Gastrocnemius medialis (tissue), 4 donors: ENCODE measurements at regions not wholly inside any gene's neighbourhood (a gene's known extent, or its start where the extent isn't known, plus 50 kb on each side); places are given as distances from the start of the nearest gene placed in this dataset.

Source experiments
- ATAC-seq, 2 donors: fragments of 150-250 bp; one replicate each; pipeline ENCODE4 v1.9.1; 2016
- DNase-seq, 2 donors: peaks; one replicate each; pipeline ENCODE4 v3.0.0-alpha.2; 2019
- H3K27ac ChIP-seq, 4 donors: fragments of 200-600 bp; sonication (generic); 1 replicate in 1 of 4; 2 replicates in 3 of 4; pipeline ENCODE4 v1.5.1; 2016 to 2018; ENCODE audit warnings: mild to moderate bottlenecking in 2 of 4, moderate library complexity in 1 of 4
- H3K27me3 ChIP-seq, 3 donors: fragments of 200-600 bp; sonication (generic) in 2 of 3; 1 replicate in 1 of 3; 2 replicates in 2 of 3; pipeline versions ENCODE4 v1.5.1 to v1.6.0; 2016 to 2019; ENCODE audit warnings: mild to moderate bottlenecking in 1 of 3, moderate library complexity in 1 of 3
- H3K36me3 ChIP-seq, 2 donors: fragments of 200-600 bp; sonication (generic) in 1 of 2; one replicate each; pipeline ENCODE4 v1.5.1; 2017 to 2018
- H3K4me1 ChIP-seq, 2 donors: fragments of 200-600 bp; sonication (generic) in 1 of 2; one replicate each; pipeline ENCODE4 v1.5.1; 2016 to 2017; ENCODE audit warnings: mild to moderate bottlenecking in 2 of 2
- H3K4me3 ChIP-seq, 4 donors: fragments of 200-600 bp; sonication (generic) in 3 of 4; 1 replicate in 1 of 4; 2 replicates in 3 of 4; pipeline ENCODE4 v1.5.1; 2016 to 2019; ENCODE audit warnings: mild to moderate bottlenecking in 2 of 4
- H3K9me3 ChIP-seq, 3 donors: fragments of 200-600 bp; sonication (generic) in 2 of 3; 1 replicate in 1 of 3; 2 replicates in 2 of 3; pipeline ENCODE4 v1.5.1; 2016 to 2019
- POLR2A ChIP-seq, 2 donors: fragments of 450-650 bp; IDR thresholded peaks; one replicate each; pipeline ENCODE4 v1.6.1; 2017; ENCODE audit warnings: antibody characterized with exemption in 2 of 2, mild to moderate bottlenecking in 2 of 2, moderate library complexity in 2 of 2
- in situ Hi-C, 4 donors: fragments of 200-750 bp; cut with MboI; loops; one replicate each; pipeline versions ENCODE4 v1.15.0 to v1.8.0; 2017; ENCODE audit warnings: low sequenced_read_pairs in 4 of 4
- intact Hi-C: fragments of 100-400 bp; cut with DNase I; formaldehyde crosslinking; loops from one replicate; pipeline ENCODE4 v1.15.1; 2023; ENCODE audit warnings: low total_unique reads
- TF ChIP-seq, protein P1 (sequence below), 5 experiments: fragments of 450-650 bp in 3 of 5; fragments of 200-600 bp in 2 of 5; sonication (generic) in 2 of 5; IDR thresholded peaks in 4 of 5; conservative IDR thresholded peaks in 1 of 5; 1 replicate in 4 of 5; 2 replicates in 1 of 5; pipeline ENCODE4 v1.5.1; 2016 to 2019; ENCODE audit warnings: antibody characterized with exemption in 5 of 5, mild to moderate bottlenecking in 3 of 5, moderate library complexity in 3 of 5

DNA sequence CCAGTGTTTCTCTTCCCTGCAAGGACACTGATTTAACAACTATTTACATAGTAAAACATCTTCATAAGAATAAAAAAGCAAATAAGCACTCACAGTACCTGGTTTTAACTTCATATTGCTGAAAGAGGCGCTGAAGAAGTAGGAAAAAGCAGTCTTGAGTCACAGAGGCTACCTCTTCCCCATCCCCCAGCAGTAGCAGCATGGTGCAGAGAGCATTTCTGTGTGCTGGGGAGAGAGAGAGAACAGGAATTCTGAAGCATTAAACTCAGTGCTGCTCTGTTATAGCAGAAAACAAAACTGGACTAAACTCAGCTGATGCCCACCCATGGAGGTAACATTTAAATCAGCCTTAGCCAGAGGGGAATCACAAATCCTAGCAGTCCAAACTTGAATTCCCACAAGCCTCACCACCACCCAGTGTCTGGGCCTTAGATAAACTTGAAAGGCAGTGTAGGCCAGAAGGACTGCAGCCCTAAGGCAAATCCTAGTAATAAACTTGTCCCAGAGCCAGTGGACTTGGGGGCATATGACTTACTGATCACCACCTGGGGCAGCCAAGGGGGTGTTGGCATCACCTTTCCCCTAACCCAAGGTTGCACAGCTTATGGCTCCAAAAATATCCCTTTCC lies 321.8 kb upstream of the CWC22 start:
- intact Hi-C loops (no loop called here), in situ Hi-C loops (no loop called here)
- no peaks in the 10 kb centered on the region for H3K4me1 ChIP-seq
- ATAC-seq = no peak
- H3K9me3 ChIP-seq = no peaks in the 10 kb centered on the region
- no peaks in the 10 kb centered on the region for H3K36me3 ChIP-seq
- no peak for DNase-seq
- no peak overlapping the region for H3K27ac ChIP-seq
- H3K27me3 ChIP-seq = no peaks in the 10 kb centered on the region
- no peak for TF ChIP-seq POLR2A (IDR thresholded peaks at IDR 0.05)
- TF ChIP-seq, protein P1, sequence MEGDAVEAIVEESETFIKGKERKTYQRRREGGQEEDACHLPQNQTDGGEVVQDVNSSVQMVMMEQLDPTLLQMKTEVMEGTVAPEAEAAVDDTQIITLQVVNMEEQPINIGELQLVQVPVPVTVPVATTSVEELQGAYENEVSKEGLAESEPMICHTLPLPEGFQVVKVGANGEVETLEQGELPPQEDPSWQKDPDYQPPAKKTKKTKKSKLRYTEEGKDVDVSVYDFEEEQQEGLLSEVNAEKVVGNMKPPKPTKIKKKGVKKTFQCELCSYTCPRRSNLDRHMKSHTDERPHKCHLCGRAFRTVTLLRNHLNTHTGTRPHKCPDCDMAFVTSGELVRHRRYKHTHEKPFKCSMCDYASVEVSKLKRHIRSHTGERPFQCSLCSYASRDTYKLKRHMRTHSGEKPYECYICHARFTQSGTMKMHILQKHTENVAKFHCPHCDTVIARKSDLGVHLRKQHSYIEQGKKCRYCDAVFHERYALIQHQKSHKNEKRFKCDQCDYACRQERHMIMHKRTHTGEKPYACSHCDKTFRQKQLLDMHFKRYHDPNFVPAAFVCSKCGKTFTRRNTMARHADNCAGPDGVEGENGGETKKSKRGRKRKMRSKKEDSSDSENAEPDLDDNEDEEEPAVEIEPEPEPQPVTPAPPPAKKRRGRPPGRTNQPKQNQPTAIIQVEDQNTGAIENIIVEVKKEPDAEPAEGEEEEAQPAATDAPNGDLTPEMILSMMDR (IDR thresholded peaks at IDR 0.05 in 4 of 5, conservative IDR thresholded peaks at IDR 0.05 in 1 of 5) = no peak
- H3K4me3 ChIP-seq = no peak overlapping the region

DNA sequence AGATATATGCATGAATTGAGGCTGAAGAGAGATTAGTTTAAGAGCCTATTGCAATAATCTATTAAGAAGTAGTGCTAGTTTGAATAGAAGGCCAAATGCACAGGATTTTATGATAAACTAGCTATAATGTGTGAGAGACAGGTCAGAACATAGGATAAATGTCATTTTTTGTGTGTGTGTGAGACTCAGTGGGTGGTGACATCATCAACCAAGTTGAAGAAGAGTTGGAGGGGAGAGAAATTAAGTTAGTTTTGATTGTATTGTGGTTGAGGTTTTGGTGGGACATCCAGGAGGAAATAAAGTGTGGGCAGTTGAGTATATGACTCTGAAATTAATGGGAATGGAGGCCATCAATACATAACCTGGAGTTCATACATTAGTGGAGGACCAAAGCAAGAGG lies 320.1 kb upstream of the CWC22 start:
- TF ChIP-seq POLR2A (IDR thresholded peaks at IDR 0.05) = no peak
- TF ChIP-seq, protein P1 (IDR thresholded peaks at IDR 0.05 in 4 of 5, conservative IDR thresholded peaks at IDR 0.05 in 1 of 5) = no peak
- intact Hi-C loops = no loop called here
- H3K27ac ChIP-seq = no peak overlapping the region
- DNase-seq (no peak), ATAC-seq (no peak)
- no peaks in the 10 kb centered on the region for H3K9me3 ChIP-seq
- no peaks in the 10 kb centered on the region for H3K27me3 ChIP-seq
- H3K36me3 ChIP-seq = no peaks in the 10 kb centered on the region
- H3K4me3 ChIP-seq = no peak overlapping the region
- no peaks in the 10 kb centered on the region for H3K4me1 ChIP-seq
- in situ Hi-C loops = no loop called here

DNA sequence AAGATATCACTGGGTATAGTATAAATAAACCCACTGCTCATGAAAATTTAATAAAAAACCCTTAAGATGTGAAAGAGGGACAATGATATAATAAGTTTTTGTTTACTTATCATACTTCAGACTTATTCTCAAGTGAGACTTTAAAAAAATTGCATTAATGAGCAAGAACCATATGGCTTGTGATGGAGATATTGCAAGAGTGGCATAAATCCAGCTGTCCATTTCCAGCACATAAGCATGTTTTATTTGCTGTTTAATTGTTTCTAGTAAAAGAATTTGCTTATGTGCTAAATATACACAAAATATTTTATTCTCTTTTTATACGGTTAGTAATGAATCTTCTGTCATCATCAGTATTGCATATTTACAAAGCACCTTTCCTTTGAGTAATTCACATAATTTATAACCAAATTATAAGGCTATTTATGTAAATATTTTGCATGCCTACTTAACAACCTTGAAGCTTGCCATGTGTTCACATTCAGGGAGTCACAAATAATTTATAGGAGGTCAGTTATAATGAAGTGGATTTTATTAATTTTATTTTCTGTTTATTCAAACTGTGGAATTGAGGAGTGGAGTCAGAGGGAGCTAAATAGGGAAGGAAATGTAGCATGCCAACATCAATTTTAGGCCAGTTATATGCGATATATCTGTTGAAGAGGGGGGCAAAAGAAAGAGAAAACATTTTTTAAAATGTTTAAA lies 318.5 kb upstream of the CWC22 start:
- no peaks in the 10 kb centered on the region for H3K9me3 ChIP-seq
- no peaks in the 10 kb centered on the region for H3K27me3 ChIP-seq
- ATAC-seq = no peak
- no peaks in the 10 kb centered on the region for H3K36me3 ChIP-seq
- DNase-seq = no peak
- no peak overlapping the region for H3K4me3 ChIP-seq
- intact Hi-C loops = no loop called here
- no peak for TF ChIP-seq POLR2A (IDR thresholded peaks at IDR 0.05)
- no peak overlapping the region for H3K27ac ChIP-seq
- in situ Hi-C loops = no loop called here
- H3K4me1 ChIP-seq = no peaks in the 10 kb centered on the region

DNA sequence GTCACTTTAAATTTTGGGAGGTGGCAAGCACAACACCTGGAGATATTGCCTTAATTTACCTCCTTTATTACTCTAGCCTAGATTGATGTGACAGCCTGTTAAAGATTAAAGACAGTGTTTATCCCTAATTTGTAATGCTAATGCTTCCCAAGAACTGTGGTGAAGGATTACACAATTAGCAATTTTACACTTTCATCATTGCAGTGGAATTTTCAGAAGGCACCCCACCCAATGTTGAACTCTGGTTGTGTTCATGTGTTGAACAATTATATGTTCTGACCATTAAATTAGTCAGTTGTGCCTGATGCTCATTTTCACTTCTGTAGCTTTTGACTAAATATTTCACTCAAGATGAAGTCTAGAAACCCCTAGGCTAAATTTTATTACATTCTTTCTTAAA lies 317.1 kb upstream of the CWC22 start:
- H3K27me3 ChIP-seq = no peaks in the 10 kb centered on the region
- H3K9me3 ChIP-seq = no peaks in the 10 kb centered on the region
- TF ChIP-seq, protein P1 (IDR thresholded peaks at IDR 0.05 in 4 of 5, conservative IDR thresholded peaks at IDR 0.05 in 1 of 5) = no peak
- no peak for TF ChIP-seq POLR2A (IDR thresholded peaks at IDR 0.05)
- in situ Hi-C loops (no loop called here), intact Hi-C loops (no loop called here)
- no peak for DNase-seq
- no peak overlapping the region for H3K27ac ChIP-seq
- no peak for ATAC-seq
- H3K36me3 ChIP-seq = no peaks in the 10 kb centered on the region
- no peaks in the 10 kb centered on the region for H3K4me1 ChIP-seq
- H3K4me3 ChIP-seq = no peak overlapping the region

DNA sequence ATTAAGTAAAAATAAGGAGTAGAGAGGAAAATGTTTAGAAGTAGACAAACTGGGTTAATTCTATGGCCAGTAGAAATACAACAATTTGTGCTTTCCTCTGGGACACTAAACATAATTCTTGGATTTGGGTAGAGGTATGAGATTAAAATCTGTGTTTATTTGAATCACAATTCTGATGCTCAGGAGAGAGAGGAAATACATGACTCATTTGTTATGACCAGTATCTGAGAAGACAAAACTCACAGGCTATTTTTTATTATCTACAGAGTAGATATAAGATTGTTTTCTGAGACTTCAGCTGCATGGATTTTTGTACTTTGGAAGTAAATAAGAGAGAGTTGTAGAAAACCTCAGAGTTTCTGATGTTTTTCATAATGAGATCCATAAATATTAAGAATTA lies 315.7 kb upstream of the CWC22 start:
- TF ChIP-seq, protein P1 (IDR thresholded peaks at IDR 0.05 in 4 of 5, conservative IDR thresholded peaks at IDR 0.05 in 1 of 5) = no peak
- TF ChIP-seq POLR2A (IDR thresholded peaks at IDR 0.05) = no peak
- H3K27me3 ChIP-seq = no peaks in the 10 kb centered on the region
- DNase-seq = no peak
- H3K36me3 ChIP-seq = no peaks in the 10 kb centered on the region
- no peak for ATAC-seq
- H3K27ac ChIP-seq = no peak overlapping the region
- no peak overlapping the region for H3K4me3 ChIP-seq
- in situ Hi-C loops = no loop called here
- intact Hi-C loops = no loop called here
- H3K9me3 ChIP-seq = no peaks in the 10 kb centered on the region
- H3K4me1 ChIP-seq = no peaks in the 10 kb centered on the region
